Endodermal cell (in vitro differentiated cells): ENCODE measurements at regions not wholly inside any gene's neighbourhood (a gene's known extent, or its start where the extent isn't known, plus 50 kb on each side); places are given as distances from the start of the nearest gene placed in this dataset.

ENCODE experiments used
- DNase-seq: peaks from one replicate; pipeline ENCODE4 v3.0.0-alpha.2; 2017
- H3K27ac ChIP-seq: 2 replicates; pipeline ENCODE4 v1.5.1; 2013; ENCODE audit warnings: mild to moderate bottlenecking, low read depth, low read length, moderate library complexity
- H3K27me3 ChIP-seq: 2 replicates; pipeline ENCODE4 v1.6.1; 2013; ENCODE audit warnings: mild to moderate bottlenecking, low read length, moderate library complexity; ENCODE audit not compliant: insufficient read depth, control insufficient read depth, poor library complexity, severe bottlenecking
- H3K36me3 ChIP-seq: 2 replicates; pipeline ENCODE4 v1.7.0; 2013; ENCODE audit warnings: mild to moderate bottlenecking, low read length, moderate library complexity; ENCODE audit not compliant: control insufficient read depth, insufficient read depth
- H3K4me1 ChIP-seq: one replicate; pipeline ENCODE4 v1.7.0; 2013; ENCODE audit warnings: low read length; ENCODE audit not compliant: control insufficient read depth, insufficient read depth
- H3K4me3 ChIP-seq: 2 replicates; pipeline ENCODE4 v1.5.1; 2013; ENCODE audit warnings: mild to moderate bottlenecking, low read length, moderate library complexity
- H3K9ac ChIP-seq: 2 replicates; pipeline ENCODE4 v1.6.1; 2013; ENCODE audit warnings: mild to moderate bottlenecking, low read length, moderate library complexity; ENCODE audit not compliant: poor library complexity, severe bottlenecking; ENCODE audit errors: extremely low read depth
- H3K9me3 ChIP-seq: 2 replicates; pipeline ENCODE4 v1.6.1; 2013; ENCODE audit warnings: mild to moderate bottlenecking, low read length, moderate library complexity; ENCODE audit not compliant: control insufficient read depth
- H3K27ac Mint-ChIP-seq: 2 replicates; pipeline ENCODE4 v1.8.0; 2020; ENCODE audit warnings: mixed read lengths
- H3K27me3 Mint-ChIP-seq: 2 replicates; pipeline ENCODE4 v1.8.0; 2021; ENCODE audit warnings: mild to moderate bottlenecking, mixed read lengths; ENCODE audit not compliant: insufficient read depth
- H3K36me3 Mint-ChIP-seq: 2 replicates; pipeline ENCODE4 v1.8.0; 2020; ENCODE audit warnings: low read depth, mixed read lengths
- H3K4me1 Mint-ChIP-seq: 2 replicates; pipeline ENCODE4 v1.8.0; 2020; ENCODE audit warnings: mixed read lengths
- H3K4me3 Mint-ChIP-seq: 2 replicates; pipeline ENCODE4 v1.8.0; 2020; ENCODE audit warnings: mild to moderate bottlenecking, moderate library complexity, mixed read lengths
- H3K9me3 Mint-ChIP-seq: 2 replicates; pipeline ENCODE4 v1.8.0; 2020; ENCODE audit warnings: mild to moderate bottlenecking, mixed read lengths
- CTCF ChIP-seq: fragments of 200-600 bp; sonication (generic); conservative IDR thresholded peaks from 2 replicates; pipeline ENCODE4 v1.5.0; 2021; ENCODE audit warnings: antibody characterized with exemption, mild to moderate bottlenecking
- WGBS, 2 experiments: methylation state at CpG; one replicate each; pipeline versions ENCODE4 v1.1.5 to v1.1.7; 2013; ENCODE audit warnings: missing lambda C conversion rate in 2 of 2, mixed read lengths in 1 of 2; ENCODE audit not compliant: insufficient coverage in 1 of 2, insufficient read length in 1 of 2; 5-methylcytosine and 5-hydroxymethylcytosine counted together

GRCh38 chr17:77375917-77376651 is 235.3 kb downstream of the SEC14L1 start:
- Mint-ChIP-seq H3K36me3 (no peaks in the 10 kb centered on the region), H3K27me3 (no peaks in the 10 kb centered on the region), H3K9me3 (no peaks in the 10 kb centered on the region), H3K27ac (peak overlapping the region; percentile 83), H3K4me3 (peak overlapping the region; percentile 95), H3K4me1 (peaks cover 46% of the 10 kb centered on the region)
- Histone ChIP-seq H3K4me1 (peaks cover 27% of the 10 kb centered on the region), H3K4me3 (peak overlapping the region; percentile 93), H3K27me3 (no peaks in the 10 kb centered on the region), H3K36me3 (no peaks in the 10 kb centered on the region), H3K9me3 (no peaks in the 10 kb centered on the region), H3K9ac (peak overlapping the region; percentile 18), H3K27ac (no peak overlapping the region)
- DNase-seq = peak; percentile 73
- no peak for TF ChIP-seq CTCF
- WGBS, 2 experiments = 79 to 80% methylated on average over 14 to 20 of the region's 20 CpGs

- no peaks in the 10 kb centered on the region for H3K36me3 Mint-ChIP-seq
- no peaks in the 10 kb centered on the region for H3K27me3 ChIP-seq
- H3K4me3 ChIP-seq = no peak overlapping the region
- no peak for DNase-seq
- TF ChIP-seq CTCF = no peak
- peaks cover 17% of the 10 kb centered on the region for H3K4me1 ChIP-seq
- H3K27ac Mint-ChIP-seq = no peak overlapping the region
- peaks cover 45% of the 10 kb centered on the region for H3K4me1 Mint-ChIP-seq
- no peak overlapping the region for H3K9ac ChIP-seq
- no peak overlapping the region for H3K4me3 Mint-ChIP-seq
- no peaks in the 10 kb centered on the region for H3K27me3 Mint-ChIP-seq
- peak overlapping the region; percentile 49 for H3K27ac ChIP-seq
- no peaks in the 10 kb centered on the region for H3K36me3 ChIP-seq
- no peaks in the 10 kb centered on the region for H3K9me3 Mint-ChIP-seq
- WGBS, 2 experiments = 86 to 90% methylated on average over 24 to 31 of the region's 31 CpGs
- H3K9me3 ChIP-seq = no peaks in the 10 kb centered on the region
These were observed 236.3 kb downstream of the SEC14L1 start for GRCh38 chr17:77376795-77377709.

- Mint-ChIP-seq H3K27ac (peak overlapping the region; percentile 64), H3K4me1 (peaks cover 49% of the 10 kb centered on the region), H3K36me3 (no peaks in the 10 kb centered on the region), H3K4me3 (no peak overlapping the region), H3K9me3 (no peaks in the 10 kb centered on the region), H3K27me3 (no peaks in the 10 kb centered on the region)
- H3K27ac ChIP-seq = no peak overlapping the region
- H3K36me3 ChIP-seq = no peaks in the 10 kb centered on the region
- peaks cover 19% of the 10 kb centered on the region for H3K4me1 ChIP-seq
- H3K9me3 ChIP-seq = no peaks in the 10 kb centered on the region
- H3K4me3 ChIP-seq = no peak overlapping the region
- H3K27me3 ChIP-seq = no peaks in the 10 kb centered on the region
- 86 to 92% methylated on average over 10 to 11 of the region's 11 CpGs for WGBS, 2 experiments
- DNase-seq = no peak
- no peak for TF ChIP-seq CTCF
- no peak overlapping the region for H3K9ac ChIP-seq
These were observed 237.0 kb downstream of the SEC14L1 start for GRCh38 chr17:77377710-77378235.
